GM12865 (cell line): ENCODE measurements at regions not wholly inside any gene's neighbourhood (a gene's known extent, or its start where the extent isn't known, plus 50 kb on each side); places are given as distances from the start of the nearest gene placed in this dataset.
A peak's percentile ranks its signal among the peaks of the same experiment; 100 is the strongest.

Source experiments
- DNase-seq: peaks from one replicate; pipeline ENCODE4 v3.0.0; 2010; ENCODE audit warnings: low read depth
- H3K4me3 ChIP-seq: 2 replicates; pipeline ENCODE4 v1.5.1; 2011; ENCODE audit warnings: mild to moderate bottlenecking, low read depth, low read length, control low read depth
- CTCF ChIP-seq: IDR thresholded peaks from 2 replicates; pipeline ENCODE4 v1.5.1; 2011; ENCODE audit warnings: low read length, control low read depth, low read depth, inconsistent platforms; ENCODE audit not compliant: insufficient read depth; ENCODE audit errors: missing control alignments

DNA sequence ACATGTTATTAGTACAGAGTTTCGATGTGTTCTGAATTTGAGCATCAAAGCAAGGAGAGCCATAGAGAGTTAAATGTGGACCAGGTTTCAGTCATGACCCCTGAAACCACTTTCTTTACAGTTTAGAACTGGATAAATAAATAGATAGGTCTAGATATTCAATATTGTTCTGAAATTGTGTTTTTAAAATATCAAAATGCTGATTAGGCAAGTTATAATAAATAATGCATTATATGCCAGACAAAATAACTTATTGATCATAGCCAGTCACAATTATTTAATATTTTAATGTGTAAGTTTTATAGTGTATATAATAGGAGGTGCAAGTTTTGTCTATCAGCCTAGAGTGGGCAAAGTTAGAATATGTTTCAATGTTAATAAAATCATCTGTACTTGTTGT lies 569.5 kb downstream of the METTL15 start:
- TF ChIP-seq CTCF: no peak
- DNase-seq: no peak

DNA sequence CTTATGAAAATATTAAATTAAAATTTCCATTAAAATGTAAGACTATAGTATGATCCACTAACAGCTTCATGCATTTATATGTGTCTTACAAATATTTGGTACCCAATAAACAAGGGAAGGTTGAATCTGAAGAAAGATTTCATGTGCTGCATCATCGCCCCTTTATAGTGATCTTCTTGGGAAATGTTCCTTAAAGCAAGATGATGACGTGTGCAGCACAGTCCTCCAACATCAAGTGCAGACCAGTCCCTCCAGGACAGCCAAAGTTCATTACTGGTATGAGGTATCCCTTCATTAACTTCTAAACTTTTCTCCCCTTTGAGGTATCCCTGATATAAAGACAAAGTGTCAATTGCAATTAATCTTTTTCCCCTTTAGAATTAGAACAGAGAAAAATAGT lies 567.0 kb downstream of the METTL15 start:
- H3K4me3 ChIP-seq: no peak overlapping the region
- TF ChIP-seq CTCF: no peak
- no peak for DNase-seq

More for the DNA sequence above, 569.5 kb downstream of the METTL15 start:
- no peak overlapping the region for H3K4me3 ChIP-seq

GRCh38 chr11:28674433-28675103 lies 566.4 kb downstream of the METTL15 start:
- no peak overlapping the region for H3K4me3 ChIP-seq
- DNase-seq: peak; percentile 14
- TF ChIP-seq CTCF: peak; percentile 35

DNA sequence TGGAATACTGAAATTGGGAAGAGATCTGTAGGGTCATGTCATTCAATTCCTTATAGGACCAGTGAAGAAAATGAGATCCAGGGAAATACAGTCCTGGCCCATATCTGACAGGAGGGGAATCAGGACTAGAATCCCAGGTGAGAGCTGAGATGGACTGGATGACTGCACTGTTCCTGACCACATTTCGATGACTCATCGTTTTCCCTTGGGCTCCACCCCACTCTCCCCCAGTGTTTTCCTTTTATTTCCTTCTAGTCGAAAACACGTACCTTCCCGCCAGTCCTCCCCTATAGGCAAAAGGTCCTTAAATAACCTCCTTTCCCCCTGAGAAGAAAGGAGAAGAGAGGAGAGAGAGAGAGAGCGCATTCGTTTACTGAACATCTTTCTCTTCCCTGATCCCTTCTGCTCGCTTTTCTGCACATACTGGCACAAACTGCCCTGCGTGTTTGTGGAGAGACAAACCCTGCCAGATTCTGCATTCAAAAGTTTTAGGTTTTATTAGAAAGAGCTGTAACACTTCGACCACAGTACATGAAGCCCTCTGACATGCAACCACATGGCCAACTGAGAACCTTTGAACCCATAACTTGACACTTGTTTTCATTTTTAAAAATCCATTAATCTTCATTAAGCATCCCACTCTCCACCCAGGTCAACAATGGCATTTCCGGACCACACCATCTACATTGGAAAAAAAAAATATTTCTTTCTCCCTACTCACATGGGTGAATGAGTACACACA lies 565.7 kb downstream of the METTL15 start:
- no peak overlapping the region for H3K4me3 ChIP-seq
- no peak for DNase-seq
- no peak for TF ChIP-seq CTCF

DNA sequence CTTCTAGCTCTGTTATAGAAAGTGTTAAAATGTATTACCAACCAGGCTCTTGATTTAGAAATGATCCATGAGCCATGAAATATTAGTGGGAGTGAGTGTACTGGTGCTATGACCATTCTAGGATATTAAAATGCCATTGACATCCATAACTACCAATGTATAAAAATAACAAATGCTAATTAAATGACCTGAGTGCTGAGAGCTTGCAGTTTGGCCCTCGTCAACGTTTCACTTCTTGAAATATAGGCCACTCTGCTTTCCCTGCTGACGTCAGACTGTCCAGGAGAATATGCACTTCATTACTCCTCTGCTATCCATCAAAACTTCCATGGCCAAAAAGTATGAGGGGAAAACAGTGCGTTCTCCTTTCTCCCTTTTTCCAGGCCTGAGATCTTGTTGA lies 563.1 kb downstream of the METTL15 start:
- no peak for DNase-seq
- no peak for TF ChIP-seq CTCF
- no peak overlapping the region for H3K4me3 ChIP-seq

DNA sequence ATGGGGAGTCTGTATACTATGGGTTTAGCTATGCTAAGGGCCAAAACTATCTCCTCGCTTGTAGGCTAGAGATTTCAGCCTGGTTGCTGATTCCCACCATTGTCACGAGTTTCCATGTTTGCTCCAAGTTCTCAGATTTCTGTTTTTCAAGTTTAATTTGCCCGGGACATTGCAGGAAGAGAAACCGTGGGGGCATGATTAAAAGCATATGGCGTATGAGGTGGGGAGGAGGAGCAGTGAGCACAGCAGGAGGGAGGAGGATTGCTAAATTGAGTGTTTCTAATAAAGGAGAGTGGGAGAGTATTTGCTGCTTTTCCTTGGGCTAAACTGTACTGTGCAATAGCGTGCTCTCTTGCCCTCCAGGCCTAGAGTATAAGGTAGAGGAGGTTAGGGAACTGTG lies 558.4 kb downstream of the METTL15 start:
- DNase-seq: no peak
- no peak for TF ChIP-seq CTCF
- H3K4me3 ChIP-seq: no peak overlapping the region
